ENCODE measurements at regions not wholly inside any gene's neighbourhood (a gene's known extent, or its start where the extent isn't known, plus 50 kb on each side); places are given as distances from the start of the nearest gene placed in this dataset.
A peak's percentile ranks its signal among the peaks of the same experiment; 100 is the strongest.

- TF ChIP-seq USF2 (IDR thresholded peaks at IDR 0.05; ENCODE audit: low read length), result no peak
- TF ChIP-seq CHD2 (IDR thresholded peaks at IDR 0.05; ENCODE audit: low read length), result no peak
- TF ChIP-seq SUZ12 (IDR thresholded peaks at IDR 0.05; ENCODE audit: low read length), result no peak
- TF ChIP-seq MAFK (IDR thresholded peaks at IDR 0.05; ENCODE audit: low read depth, low read length), result peak; percentile 85
- no peak for TF ChIP-seq ATF2 (IDR thresholded peaks at IDR 0.05; ENCODE audit: low read length)
- TF ChIP-seq SIN3A (conservative IDR thresholded peaks at IDR 0.05 in 1 of 2, IDR thresholded peaks at IDR 0.05 in 1 of 2; ENCODE audit: low read depth in 1 of 2, low read length in 2 of 2), result no peak
- TF ChIP-seq ZNF274 (IDR thresholded peaks at IDR 0.05; ENCODE audit: borderline replicate concordance, extremely low read depth, low read length), result no peak
Observed at GRCh38 chr18:52160636-52161035, 179.4 kb upstream of the DCC start (continued).
